ENCODE measurements at regions not wholly inside any gene's neighbourhood (a gene's known extent, or its start where the extent isn't known, plus 50 kb on each side); places are given as distances from the start of the nearest gene placed in this dataset.

DNA sequence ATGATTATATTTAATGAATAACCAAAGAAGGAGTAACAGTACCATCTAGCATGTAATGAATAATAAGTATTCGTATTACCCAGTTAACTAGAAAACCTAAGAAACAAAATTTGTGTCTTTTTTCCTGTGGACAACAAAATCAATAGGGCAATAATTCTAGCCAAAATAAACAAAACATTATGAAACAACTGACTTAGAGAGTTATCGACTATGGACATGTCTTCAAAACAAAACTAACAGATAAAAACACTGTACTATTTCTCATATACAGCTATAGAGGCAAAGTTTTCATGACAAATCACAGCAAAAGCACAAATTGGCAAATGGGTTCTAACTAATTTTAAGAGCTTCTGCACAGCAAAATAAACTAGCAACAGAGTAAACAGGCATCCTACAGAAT is 224.1 kb downstream of the ALX1 start:
- DNase-seq (ENCODE audit: low read depth in 2 of 3, low spot score in 2 of 3): no peak

DNA sequence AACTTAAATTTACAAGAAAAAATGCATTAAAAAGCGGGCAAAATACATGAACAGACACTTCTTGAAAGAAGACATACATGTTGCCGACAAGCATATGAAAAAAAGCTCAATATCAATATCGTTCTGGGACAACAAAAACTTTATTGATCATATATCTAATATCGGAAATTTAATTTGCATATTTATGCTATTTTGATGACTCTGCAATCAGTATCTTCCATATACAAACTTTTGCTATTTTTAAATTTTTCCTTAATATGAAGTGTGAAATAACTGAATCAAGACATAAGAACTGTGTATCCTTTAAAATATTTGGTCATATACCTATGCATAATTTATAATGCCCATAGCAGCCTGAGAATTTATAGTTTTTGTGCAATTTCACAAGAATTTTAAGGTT is 224.6 kb downstream of the ALX1 start:
- DNase-seq (ENCODE audit: low read depth in 2 of 3, low spot score in 2 of 3): no peak

DNA sequence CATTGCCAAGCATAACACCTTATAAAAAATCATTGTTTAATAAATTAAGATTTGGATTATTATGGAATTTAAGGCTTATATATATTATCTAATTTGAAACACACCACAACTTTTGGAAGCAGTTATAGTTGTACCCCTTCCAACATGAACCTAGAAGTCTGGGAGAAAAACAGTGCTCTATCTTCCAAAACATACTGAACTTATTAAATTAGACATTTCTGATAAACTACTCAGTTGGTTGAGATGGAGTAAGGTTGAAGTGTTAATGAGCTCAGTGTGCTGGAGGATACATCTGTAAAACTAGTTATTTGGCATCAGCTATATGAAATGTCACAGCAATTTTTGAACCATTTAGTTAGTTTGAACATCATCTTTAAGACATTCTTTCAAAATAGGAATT is 227.4 kb downstream of the ALX1 start:
- no peak for DNase-seq (ENCODE audit: low read depth in 2 of 3, low spot score in 2 of 3)

DNA sequence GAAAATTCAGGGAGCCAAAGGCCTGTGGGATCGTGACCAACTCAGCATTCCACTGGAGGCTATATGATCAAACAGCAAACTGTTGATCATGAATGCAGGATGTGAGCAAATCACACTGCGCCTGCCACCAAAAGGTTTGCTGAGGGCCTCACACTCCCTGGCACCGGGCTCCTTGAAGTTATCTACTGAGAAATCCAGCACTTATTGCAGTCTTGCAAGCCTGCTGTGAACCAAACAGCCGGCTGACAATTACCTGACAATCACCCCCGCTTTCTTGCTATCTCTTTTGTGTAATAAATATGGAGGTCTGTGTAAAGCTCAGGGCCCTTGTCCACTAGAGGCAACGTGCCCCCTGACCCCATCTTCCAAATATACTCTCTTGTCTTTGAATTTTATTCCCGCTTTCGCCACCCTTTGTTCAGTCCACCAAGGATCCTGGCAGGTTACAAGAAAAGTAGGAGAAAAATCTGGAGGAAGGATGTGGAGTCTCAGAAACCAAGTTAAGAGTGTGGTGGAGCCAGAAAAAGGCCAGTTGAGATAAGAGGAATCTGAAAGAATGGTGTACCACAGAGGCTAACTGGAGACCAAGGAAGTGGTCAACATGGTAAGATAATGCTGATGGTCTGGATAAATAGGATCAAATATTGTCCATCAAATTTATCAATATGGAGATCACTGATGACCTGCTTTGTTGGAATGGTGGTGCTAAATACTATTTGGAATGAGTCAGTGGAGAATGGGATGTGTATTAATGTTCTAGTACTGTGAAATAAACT is 229.2 kb downstream of the ALX1 start:
- DNase-seq (ENCODE audit: low read depth in 2 of 3, low spot score in 2 of 3): no peak

DNA sequence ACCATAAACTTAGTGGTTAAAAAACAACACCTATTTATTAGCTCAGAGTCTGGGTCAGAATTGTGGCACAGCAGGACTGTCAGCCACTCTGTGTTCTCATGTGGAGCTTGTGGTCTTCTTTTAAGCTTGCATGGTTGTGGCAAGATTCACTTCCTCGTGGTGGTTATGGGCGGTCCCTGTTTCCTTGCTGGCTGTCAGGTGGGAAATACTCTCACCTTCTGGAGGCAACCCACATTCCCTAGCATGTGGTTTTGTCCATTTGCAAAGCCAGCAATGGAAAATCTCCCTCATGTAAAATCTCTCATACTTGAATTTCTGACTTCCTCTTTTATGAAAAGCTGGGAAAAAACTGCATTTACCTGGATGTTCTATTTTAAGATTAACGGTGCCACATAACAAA is 229.8 kb downstream of the ALX1 start:
- peak in 2 of 3 donors; percentile 3 to 21 for DNase-seq (ENCODE audit: low read depth in 2 of 3, low spot score in 2 of 3)

DNA sequence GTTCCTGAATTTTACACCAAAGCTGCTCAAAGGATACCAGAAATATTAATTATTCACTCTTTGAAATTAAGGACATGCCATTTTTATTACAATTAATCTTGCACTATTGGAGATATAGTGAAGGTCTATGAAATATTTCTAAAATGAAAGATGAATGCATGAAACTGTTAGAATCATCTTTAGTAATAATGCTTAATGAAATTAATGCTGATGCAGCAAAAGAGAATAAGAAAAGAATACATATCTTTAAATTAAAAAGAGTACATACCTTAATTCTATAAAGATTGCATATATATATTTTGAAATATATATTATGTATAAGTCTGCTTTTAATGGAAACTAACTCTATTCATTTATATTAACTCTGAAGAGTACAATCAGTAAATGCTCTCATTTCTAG is 236.0 kb downstream of the ALX1 start:
- DNase-seq (ENCODE audit: low read depth in 2 of 3, low spot score in 2 of 3): no peak

DNA sequence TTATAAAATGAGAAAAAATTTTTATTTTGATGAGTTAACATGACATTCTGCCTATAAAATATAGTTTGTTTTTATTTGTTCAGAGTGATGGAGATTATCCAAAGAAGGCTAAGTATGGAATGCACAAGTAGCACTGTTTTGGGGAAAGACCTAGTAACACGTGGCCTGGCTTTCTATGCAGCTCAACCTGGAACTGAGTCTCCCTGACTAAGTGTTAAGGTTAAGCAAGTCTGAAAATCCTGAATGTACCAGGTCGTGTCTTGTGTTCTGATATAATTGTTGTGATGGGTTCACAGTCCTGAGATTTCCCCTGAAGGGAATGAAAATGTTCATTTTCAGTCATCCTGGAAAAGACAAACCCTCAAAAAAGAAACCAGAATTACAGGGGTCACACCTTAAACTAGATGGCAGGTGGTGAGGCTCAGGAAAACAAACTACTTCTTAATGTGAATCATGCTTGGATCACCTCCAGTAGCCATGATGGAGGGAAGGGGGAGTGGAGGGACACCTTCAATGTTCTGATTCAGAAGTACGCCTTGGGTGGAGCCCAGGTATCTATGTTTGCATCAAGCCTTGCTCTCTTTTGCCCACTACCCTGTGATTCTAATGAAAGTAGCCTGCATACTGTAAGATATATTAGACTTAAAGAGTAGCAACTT is 236.8 kb downstream of the ALX1 start:
- no peak for DNase-seq (ENCODE audit: low read depth in 2 of 3, low spot score in 2 of 3)

DNA sequence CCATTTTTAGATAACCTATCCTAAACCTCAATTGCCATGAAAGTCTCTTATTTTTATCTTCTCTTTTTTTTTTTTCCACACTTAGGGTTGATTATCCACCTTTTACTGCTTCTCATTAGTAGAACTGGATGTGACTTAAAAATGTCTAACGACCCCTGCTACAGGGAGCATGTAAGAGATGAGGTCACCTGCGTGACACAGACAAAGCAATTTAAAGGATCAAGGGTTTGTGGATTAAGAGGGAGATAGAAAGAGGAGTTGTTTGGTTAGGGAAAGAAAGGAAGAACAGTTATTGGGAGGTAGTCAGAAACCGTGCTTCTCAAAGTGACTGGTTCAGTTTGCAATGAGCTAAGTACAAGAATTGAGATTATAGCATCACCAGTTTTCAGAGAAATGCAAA is 239.1 kb downstream of the ALX1 start:
- no peak for DNase-seq (ENCODE audit: low read depth in 2 of 3, low spot score in 2 of 3)

DNA sequence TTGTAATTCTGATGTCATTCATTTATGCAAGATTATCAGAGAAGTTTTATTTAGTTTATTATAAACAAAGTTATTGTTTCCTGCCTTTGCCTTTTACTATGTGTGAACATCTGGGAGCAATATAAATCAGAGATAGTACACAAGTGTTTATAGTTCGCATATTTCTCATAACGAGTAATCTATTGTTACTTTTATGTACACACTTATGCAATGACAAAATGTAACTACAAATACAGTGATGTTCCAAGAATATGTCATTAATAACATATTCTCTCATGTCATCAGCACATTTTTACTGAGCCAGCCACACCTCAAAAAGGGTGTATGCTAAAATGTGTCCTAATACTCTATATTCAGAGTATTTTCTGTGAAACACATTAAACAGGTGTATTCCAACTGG is 243.2 kb downstream of the ALX1 start:
- DNase-seq (ENCODE audit: low read depth in 2 of 3, low spot score in 2 of 3): no peak

DNA sequence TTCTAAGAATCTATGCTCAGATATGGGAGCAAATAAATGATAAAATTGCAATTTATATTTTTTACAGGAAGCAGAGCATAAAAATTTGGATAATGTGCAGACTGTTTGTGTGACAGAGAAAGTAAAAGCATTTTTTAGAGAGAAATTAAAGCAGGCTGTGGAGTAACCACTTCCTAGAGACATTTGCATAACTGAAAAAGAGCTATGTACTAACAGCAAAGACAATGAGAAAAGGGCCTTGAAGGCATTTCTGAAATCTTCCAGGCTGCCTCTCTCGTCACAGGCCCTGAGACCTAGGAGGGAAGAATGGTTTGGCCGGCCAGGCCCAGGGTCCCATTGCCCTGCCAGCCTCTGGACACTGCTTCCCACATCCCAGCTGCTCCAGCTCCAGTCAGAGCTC is 247.2 kb downstream of the ALX1 start:
- DNase-seq (ENCODE audit: low read depth in 2 of 3, low spot score in 2 of 3): peak in 1 of 3 donors; percentile 8

DNA sequence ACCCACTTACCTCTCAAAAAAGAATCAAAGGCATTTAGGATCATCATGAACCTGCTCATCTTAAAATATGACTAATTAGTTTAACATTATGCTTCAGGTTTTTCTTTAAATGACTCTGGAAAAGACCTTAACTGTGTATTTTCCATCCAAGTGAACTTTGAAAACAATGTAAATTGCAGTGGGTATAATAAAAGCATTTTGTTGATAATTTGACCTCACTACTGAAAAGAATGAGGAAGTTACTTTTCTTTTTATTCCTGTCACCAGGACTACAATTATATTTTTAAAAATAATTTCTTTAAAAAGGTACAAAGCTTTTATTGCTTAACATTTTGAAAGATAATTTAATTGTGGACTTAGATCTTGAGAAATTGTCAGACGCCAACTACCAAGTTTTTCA is 249.9 kb downstream of the ALX1 start:
- peak in 1 of 3 donors; percentile 13 for DNase-seq (ENCODE audit: low read depth in 2 of 3, low spot score in 2 of 3)

DNA sequence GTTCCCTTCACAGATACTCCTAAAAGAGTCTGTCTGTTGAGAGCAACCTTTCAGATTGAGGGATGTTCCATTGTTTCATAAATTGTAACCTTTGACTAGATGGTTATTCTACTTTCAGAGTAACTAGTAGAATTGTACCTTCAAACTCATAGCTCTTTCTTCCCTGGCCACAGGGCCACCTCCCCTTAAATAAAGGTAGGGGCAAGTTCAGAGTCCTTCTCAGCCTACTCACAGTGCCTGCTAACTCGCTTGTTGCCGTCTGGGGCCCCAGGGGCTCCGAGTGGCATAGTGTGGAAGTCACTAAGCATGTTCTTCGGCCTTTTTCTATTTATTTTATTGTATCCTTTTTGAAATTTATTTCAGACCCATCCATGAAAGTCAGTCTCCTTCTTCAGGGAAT is 250.4 kb downstream of the ALX1 start:
- DNase-seq (ENCODE audit: low read depth in 2 of 3, low spot score in 2 of 3): no peak

DNA sequence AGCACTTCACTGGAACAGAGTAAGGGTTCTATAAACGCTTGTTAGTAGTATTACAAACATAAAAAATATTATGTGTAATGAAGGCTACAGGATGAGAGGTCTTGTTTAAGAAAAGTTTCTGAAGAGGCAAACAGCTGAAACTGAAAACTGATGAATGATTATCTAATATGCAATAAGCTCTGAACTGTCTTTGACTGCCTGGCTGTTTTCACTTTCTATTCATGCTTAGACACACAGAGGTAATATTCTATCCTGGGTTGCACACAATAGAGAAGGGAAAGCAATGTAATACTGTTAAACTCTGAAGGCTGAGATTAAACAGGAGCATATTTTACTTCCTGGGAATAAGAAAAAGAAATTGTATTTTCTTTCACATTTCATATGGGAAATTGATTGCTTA is 251.3 kb downstream of the ALX1 start:
- DNase-seq (ENCODE audit: low read depth in 2 of 3, low spot score in 2 of 3): no peak

DNA sequence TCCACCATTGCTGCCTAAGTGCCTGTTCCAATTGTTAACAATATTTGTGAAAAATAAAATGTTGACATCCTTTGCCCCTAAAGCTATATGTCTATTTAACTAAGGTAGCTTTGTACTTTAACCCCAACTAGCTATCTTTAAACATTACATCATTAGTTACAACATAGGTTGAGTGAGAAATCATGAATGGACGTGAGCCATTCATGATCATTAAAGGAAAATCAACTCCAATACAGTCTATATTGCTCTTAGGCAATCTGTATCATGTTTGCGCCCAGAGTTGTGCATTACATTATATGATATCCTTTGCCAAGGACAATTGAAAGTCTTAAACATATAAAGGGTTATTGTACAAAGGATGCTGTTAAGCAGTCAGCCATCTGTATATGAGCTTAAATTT is 269.6 kb downstream of the ALX1 start:
- no peak for DNase-seq (ENCODE audit: low read depth in 2 of 3, low spot score in 2 of 3)

DNA sequence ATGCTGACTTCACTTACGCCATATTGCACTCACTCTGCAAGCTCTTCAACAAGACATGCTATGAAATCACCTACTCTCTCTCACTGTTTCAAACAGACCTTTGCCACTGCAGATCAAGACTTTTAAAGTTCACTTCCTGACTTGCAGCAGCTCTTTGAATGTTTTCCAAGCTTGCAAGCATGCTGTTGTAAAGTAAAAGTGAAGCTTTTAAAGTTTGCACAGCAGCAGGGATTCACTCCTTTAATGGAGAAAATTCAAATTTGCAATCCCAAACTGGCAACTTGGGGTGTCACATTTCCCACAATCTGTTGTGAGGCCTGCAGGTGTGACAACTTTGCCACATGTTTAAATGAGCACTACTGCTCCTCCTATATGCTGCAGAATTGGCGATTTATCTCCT is 270.9 kb downstream of the ALX1 start:
- no peak for DNase-seq (ENCODE audit: low read depth in 2 of 3, low spot score in 2 of 3)

DNA sequence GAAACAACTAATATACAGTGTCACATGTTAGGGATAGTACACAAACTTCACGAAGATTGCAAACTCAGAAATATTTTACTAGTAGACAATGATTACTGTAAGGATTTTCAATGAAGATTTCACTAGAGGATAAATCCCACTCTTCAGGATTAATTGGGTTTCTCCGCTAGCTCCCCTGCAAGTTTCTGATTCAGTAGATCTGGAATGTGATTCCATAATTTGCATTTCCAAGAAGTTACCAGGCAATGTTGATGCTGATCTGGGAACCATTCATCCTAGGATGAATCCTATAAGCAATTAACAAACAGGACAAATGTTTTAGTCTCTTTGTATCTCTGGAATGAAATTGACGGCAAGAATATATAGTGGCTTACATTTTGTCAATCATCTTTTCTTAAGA is 272.4 kb downstream of the ALX1 start:
- no peak for DNase-seq (ENCODE audit: low read depth in 2 of 3, low spot score in 2 of 3)

DNA sequence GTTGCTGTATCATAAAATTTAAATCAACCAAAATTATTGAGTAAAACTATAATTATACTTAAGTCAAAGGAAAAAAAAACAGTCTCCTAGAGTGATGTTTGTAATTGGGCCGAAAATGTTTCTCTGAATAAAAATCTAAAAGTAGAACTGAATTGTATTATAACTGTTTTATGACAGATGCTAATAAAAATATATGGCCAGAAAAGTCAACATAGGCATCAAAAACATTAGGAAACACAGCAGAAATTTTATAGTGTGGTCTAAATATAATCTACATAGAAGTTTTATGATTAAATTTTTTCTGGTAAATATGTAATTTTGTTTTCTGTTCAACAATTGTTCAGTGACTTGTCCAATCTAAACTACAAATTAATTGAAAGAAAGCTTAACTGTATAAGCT is 277.8 kb downstream of the ALX1 start:
- DNase-seq (ENCODE audit: low read depth in 2 of 3, low spot score in 2 of 3): no peak

DNA sequence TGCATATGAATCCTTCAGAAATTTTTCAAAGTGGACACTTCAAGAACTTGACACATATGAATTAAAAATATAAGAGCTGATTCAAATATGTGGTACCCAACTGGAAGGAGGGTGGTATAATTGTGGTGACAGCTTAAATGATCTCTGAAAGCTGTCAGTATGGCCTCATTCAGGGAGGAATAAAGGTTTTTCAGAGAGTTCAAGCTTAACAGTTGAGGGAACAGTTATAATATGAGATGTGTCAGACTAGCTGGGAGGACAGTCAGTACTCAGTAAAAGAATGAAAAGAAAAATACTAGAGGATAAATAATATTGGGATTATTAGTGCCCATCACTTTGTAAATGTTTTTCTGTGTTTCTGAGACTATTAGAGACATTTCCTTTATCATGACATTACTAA is 277.5 kb downstream of the RASSF9 start:
- no peak for DNase-seq (ENCODE audit: low read depth in 2 of 3, low spot score in 2 of 3)

DNA sequence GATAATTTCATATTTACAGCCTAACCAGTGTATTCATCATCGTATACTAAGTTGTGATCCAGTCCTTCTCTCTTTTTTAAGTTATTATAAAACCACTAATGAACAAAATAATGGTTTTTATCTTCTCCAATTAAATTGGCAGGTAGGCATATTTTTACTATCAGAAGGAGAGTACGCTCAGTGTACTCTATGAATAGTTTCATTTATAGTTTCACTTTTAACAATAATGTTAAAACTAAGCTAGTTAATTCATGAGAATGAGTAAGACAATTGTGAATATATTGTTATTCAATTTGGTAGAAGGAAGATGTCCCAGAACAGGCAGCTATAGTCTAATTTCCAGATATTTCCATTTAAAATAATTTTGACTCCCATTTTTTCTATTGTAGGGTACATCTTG is 277.1 kb downstream of the RASSF9 start:
- no peak for DNase-seq (ENCODE audit: low read depth in 2 of 3, low spot score in 2 of 3)

DNA sequence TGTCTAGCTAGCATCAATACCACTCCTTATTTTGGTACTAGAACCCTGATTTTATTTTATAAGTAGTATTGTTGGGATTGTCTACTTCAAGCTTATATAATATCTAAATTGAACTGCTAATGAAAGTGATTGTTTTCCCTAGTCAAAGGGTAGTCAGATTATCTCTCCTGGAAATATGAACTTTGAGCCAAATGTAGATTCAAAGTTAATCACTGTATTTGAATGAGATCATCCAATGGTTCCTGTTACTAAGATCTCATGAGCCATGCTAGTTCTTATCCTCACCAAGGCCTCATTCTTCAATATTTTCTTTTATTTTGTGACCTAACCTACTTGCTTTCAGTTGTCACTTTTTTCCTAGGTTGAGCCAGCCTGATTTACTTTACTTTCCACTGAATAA is 276.7 kb downstream of the RASSF9 start:
- DNase-seq (ENCODE audit: low read depth in 2 of 3, low spot score in 2 of 3): no peak

DNA sequence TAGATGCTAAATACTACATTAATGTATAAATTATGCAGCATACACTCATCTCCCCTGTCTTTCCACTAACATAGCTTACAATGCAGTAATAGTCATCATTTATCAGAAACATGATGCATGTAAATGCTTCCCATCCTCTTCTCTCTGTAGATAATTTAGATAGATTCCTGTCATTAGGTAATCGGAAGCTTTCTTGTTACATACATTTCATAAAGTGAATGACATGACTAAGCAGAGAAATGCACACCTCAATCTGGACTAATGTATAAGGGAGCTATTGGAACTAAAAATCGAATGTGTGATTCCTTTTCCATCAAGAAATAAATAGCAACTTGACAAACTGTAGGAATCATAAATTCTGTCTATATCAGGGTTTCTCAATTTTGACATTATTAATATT is 273.4 kb downstream of the RASSF9 start:
- DNase-seq (ENCODE audit: low read depth in 2 of 3, low spot score in 2 of 3): no peak

DNA sequence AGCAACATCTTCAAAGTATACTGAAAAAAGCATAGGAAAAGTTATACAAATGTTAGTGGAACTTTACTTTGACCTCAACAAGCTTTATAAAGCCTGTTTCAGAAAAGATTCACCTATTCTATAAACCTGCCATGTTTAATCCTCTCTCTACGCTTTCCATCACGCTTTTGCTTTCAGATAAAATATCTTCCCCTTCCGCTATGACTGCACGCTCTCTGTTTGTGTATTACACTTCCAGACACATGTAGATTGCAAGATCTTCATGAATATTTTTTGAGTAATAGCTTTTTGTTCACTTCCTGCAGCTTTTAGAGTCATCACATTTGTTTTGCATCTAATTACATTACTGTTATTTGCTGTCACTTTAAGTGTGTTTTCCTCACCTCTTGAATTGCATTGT is 271.4 kb downstream of the RASSF9 start:
- no peak for DNase-seq (ENCODE audit: low read depth in 2 of 3, low spot score in 2 of 3)
